Stomach (tissue), 8 donors: ENCODE measurements at regions not wholly inside any gene's neighbourhood (a gene's known extent, or its start where the extent isn't known, plus 50 kb on each side); places are given as distances from the start of the nearest gene placed in this dataset.
A peak's percentile ranks its signal among the peaks of the same experiment; 100 is the strongest.

Source experiments
- DNase-seq, 2 donors: peaks; one replicate each; pipeline versions ENCODE4 v3.0.0 to v3.0.0-alpha.2; 2013 to 2019
- H3K27ac ChIP-seq, 5 donors: fragments of 200-600 bp in 4 of 5; sonication (generic) in 4 of 5; one replicate each; pipeline ENCODE4 v1.5.1; 2013 to 2019; ENCODE audit warnings: mild to moderate bottlenecking in 1 of 5, moderate library complexity in 1 of 5
- H3K27me3 ChIP-seq, 3 donors: fragments of 200-600 bp; sonication (generic); one replicate each; pipeline ENCODE4 v1.5.1; 2017 to 2019; ENCODE audit warnings: mixed run types in 1 of 3
- H3K36me3 ChIP-seq, 4 donors: fragments of 200-600 bp; sonication (generic); 1 replicate in 3 of 4; 2 replicates in 1 of 4; pipeline ENCODE4 v1.5.1; 2016 to 2019
- H3K4me1 ChIP-seq, 4 donors: fragments of 200-600 bp; sonication (generic); one replicate each; pipeline ENCODE4 v1.5.1; 2016 to 2019
- H3K4me3 ChIP-seq, 4 donors: fragments of 200-600 bp; sonication (generic) in 3 of 4; one replicate each; pipeline ENCODE4 v1.5.1; 2016 to 2019; ENCODE audit warnings: mild to moderate bottlenecking in 1 of 4
- H3K9me3 ChIP-seq, 4 donors: fragments of 200-600 bp; sonication (generic); one replicate each; pipeline ENCODE4 v1.5.1; 2016 to 2019
- EP300 ChIP-seq: sonication (generic); formaldehyde crosslinking; IDR thresholded peaks from one replicate; pipeline ENCODE4 v1.6.1; 2017; ENCODE audit warnings: antibody characterized with exemption
- POLR2A ChIP-seq, 4 donors: fragments of 450-650 bp; IDR thresholded peaks; one replicate each; pipeline ENCODE4 v1.6.1; 2016; ENCODE audit warnings: antibody characterized with exemption in 4 of 4, control low read depth in 2 of 4, mild to moderate bottlenecking in 1 of 4, moderate library complexity in 1 of 4
- POLR2AphosphoS5 ChIP-seq, 3 donors: sonication (generic); formaldehyde crosslinking; IDR thresholded peaks; one replicate each; pipeline ENCODE4 v1.6.1; 2016; ENCODE audit warnings: antibody characterized with exemption in 3 of 3
- WGBS, 5 donors: extraction: QIAGEN DNeasy Blood & Tissue Kit in 3 of 5; methylation state at CpG; one replicate each; pipeline versions ENCODE4 v1.1.5 to v1.1.7; 2013 to 2018; 5-methylcytosine and 5-hydroxymethylcytosine counted together
- intact Hi-C: fragments of 100-400 bp; cut with DNase I; formaldehyde crosslinking; loops from one replicate; pipeline ENCODE4 v1.15.1; 2023; ENCODE audit warnings: low total_unique reads
- TF ChIP-seq, protein P1 (sequence below), 7 experiments: fragments of 450-650 bp in 4 of 7; fragments of 200-600 bp in 3 of 7; sonication (generic) in 3 of 7; IDR thresholded peaks; one replicate each; pipeline ENCODE4 v1.5.1; 2016 to 2019; ENCODE audit warnings: antibody characterized with exemption in 7 of 7, control low read depth in 2 of 7, mild to moderate bottlenecking in 1 of 7
- donor health status: healthy with polysubstance abuse.
- donor health status: Bipolar disorder and iron deficiency.
- donor health status: healthy.

DNA sequence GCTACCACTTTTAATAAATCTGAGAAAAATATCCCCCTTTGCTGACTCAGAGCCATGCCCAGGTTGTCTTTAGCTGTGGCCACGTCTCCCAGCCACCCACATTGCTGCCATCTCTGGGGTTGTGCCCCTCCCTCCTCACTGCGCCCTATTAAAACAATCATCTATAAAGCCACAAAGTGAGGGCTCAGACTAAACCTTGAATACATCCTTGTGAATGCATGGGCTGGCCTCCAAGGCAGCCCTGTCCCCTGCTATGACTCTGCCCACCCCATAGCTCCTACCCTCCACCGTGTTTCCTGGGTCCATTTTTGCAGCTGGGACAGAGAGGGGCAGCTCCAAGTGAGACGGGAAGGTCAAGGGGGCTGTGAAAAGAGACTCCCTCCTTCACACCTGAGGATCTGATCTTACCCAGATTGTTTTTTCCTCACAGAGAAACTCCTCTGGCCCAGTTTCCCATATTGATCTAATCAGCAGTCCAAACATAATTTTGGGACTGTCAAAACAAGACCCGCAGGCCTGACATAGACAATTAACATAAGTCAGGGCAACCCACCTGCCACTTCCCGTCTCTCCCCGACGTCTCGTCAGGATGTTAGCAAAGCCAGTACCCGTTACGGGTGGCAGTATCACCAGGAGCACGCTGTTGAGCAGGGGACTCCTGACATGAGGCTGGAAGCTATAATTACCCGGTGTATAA, 199.0 kb downstream of the KATNAL1 start:
- Histone ChIP-seq H3K27me3 (no peaks in the 10 kb centered on the region), H3K9me3 (no peaks in the 10 kb centered on the region), H3K4me1 (peaks cover 11 to 55% (median 21%) of the 10 kb centered on the region in 4 donors), H3K36me3 (no peaks in the 10 kb centered on the region), H3K27ac (peak overlapping the region; percentile 71 to 82 (median 79)), H3K4me3 (peak overlapping the region in 1 of 4 donors; percentile 17)
- intact Hi-C loops: loop anchor here (5.0 kb wide), 1 partner anchor 601 kb away; no protein-coding TSS in a partner anchor
- no peak for DNase-seq
- 33 to 55% (median 44%) methylated on average over 13 of the region's 13 CpGs for WGBS, 5 donors
- TF ChIP-seq POLR2AphosphoS5 (IDR thresholded peaks at IDR 0.05) (no peak), POLR2A (IDR thresholded peaks at IDR 0.05) (no peak), EP300 (no peak)
- TF ChIP-seq, protein P1, sequence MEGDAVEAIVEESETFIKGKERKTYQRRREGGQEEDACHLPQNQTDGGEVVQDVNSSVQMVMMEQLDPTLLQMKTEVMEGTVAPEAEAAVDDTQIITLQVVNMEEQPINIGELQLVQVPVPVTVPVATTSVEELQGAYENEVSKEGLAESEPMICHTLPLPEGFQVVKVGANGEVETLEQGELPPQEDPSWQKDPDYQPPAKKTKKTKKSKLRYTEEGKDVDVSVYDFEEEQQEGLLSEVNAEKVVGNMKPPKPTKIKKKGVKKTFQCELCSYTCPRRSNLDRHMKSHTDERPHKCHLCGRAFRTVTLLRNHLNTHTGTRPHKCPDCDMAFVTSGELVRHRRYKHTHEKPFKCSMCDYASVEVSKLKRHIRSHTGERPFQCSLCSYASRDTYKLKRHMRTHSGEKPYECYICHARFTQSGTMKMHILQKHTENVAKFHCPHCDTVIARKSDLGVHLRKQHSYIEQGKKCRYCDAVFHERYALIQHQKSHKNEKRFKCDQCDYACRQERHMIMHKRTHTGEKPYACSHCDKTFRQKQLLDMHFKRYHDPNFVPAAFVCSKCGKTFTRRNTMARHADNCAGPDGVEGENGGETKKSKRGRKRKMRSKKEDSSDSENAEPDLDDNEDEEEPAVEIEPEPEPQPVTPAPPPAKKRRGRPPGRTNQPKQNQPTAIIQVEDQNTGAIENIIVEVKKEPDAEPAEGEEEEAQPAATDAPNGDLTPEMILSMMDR (IDR thresholded peaks at IDR 0.05): no peak

DNA sequence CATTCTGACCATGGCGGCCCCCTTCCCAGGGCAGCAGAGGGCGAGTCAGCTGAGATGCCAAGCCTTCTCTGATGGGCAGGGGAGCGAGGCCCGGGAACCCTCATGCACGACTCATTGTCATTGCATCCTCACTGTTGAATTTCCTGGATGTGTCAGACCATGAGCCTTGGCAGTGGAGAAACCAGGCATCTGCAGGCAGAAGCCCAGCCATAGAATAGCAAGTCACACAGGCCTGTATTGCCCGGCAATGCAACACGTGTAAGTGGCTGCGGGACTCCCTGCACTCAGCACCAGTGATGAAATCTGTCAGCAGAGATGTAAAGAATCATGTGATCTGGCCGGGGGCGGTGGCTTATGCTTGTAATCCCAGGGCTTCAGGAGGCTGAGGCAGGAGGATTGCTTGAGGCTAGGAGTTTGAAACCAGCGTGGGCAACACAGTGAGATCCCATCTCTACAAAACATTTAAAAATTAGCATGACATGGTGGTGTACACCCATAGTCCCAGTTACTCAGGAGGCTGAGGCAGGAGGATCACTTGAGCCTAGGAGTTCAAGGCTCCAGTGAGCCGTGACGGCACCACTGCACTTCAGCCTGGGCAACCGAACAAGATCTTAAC, 199.7 kb downstream of the KATNAL1 start:
- peak in 1 of 2 donors; percentile 37 for DNase-seq
- H3K9me3 ChIP-seq: no peaks in the 10 kb centered on the region
- TF ChIP-seq POLR2AphosphoS5 (IDR thresholded peaks at IDR 0.05): no peak
- no peak for TF ChIP-seq EP300
- TF ChIP-seq, protein P1 (IDR thresholded peaks at IDR 0.05): no peak
- TF ChIP-seq POLR2A (IDR thresholded peaks at IDR 0.05): no peak
- intact Hi-C loops: loop anchor here (5.0 kb wide), 1 partner anchor 600 kb away; no protein-coding TSS in a partner anchor
- H3K36me3 ChIP-seq: no peaks in the 10 kb centered on the region
- 87 to 91% (median 88%) methylated on average over 14 of the region's 14 CpGs for WGBS, 5 donors
- peak overlapping the region; percentile 71 to 82 (median 79) for H3K27ac ChIP-seq
- peaks cover 7 to 55% (median 19%) of the 10 kb centered on the region in 4 donors for H3K4me1 ChIP-seq
- H3K27me3 ChIP-seq: no peaks in the 10 kb centered on the region
- no peak overlapping the region for H3K4me3 ChIP-seq

DNA sequence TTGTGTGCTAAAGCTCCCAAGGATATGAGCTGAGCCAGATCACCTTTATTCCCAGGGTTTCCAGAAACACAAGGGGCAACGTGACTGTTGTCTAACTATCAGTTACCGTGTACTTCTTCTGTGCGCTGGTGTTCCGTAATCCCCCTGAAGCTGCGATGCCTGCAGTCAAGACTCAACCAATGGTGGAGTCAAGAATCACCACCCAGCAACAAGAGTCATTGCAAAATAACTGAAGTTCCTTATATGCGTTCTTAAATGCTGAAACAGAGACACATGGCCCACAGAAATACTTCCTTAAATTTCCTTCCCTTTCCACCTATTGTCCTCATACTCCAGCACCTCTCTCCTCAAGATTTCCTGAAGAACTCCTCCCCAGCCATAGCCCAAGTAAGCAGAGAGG, 200.2 kb downstream of the KATNAL1 start:
- 88 to 97% (median 90%) methylated on average over 6 of the region's 6 CpGs for WGBS, 5 donors
- H3K27me3 ChIP-seq: no peaks in the 10 kb centered on the region
- no peak for DNase-seq
- TF ChIP-seq EP300 (no peak), POLR2AphosphoS5 (IDR thresholded peaks at IDR 0.05) (no peak), POLR2A (IDR thresholded peaks at IDR 0.05) (no peak)
- TF ChIP-seq, protein P1 (IDR thresholded peaks at IDR 0.05): no peak
- H3K4me3 ChIP-seq: no peak overlapping the region
- no peaks in the 10 kb centered on the region for H3K36me3 ChIP-seq
- H3K4me1 ChIP-seq: peaks cover 5 to 53% (median 16%) of the 10 kb centered on the region in 4 donors
- intact Hi-C loops: loop anchor here (5.0 kb wide), 1 partner anchor 600 kb away; no protein-coding TSS in a partner anchor
- H3K27ac ChIP-seq: peak overlapping the region; percentile 71 to 82 (median 79)
- H3K9me3 ChIP-seq: no peaks in the 10 kb centered on the region

DNA sequence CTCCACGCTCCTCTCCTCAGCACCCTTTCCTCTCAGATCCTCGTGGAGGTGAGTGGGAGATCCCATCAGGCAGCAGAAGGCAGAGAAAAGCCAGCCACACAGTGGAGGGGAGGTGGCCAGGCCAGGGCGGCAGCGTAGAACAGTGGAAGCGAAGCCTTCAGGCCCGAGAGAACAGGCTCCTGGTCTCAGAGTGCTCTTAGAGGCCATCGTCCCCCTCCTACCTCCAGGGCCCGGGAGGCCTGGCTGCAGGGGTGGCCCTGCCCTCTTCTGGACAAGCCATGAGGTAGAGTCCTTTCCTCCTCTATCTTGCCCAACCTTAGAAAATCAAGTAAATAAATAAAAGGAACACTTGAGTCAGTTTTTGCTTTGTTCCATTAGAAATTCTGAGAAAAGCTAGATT, 202.0 kb downstream of the KATNAL1 start:
- Histone ChIP-seq H3K4me1 (peaks cover 5 to 47% (median 15%) of the 10 kb centered on the region in 4 donors), H3K4me3 (no peak overlapping the region), H3K36me3 (no peaks in the 10 kb centered on the region), H3K27me3 (no peaks in the 10 kb centered on the region), H3K9me3 (no peaks in the 10 kb centered on the region), H3K27ac (peak overlapping the region in 4 of 5 donors; percentile 32 to 82 (median 49))
- WGBS, 5 donors: 44 to 56% (median 54%) methylated on average over 7 to 8 of the region's 8 CpGs
- DNase-seq: peak; percentile 45 to 59
- intact Hi-C loops: loop anchor here (5.0 kb wide), 1 partner anchor 598 kb away; no protein-coding TSS in a partner anchor
- TF ChIP-seq EP300: no peak
- TF ChIP-seq, protein P1 (IDR thresholded peaks at IDR 0.05): peak in 1 of 7 experiments; percentile 37
